SH-SY5Y (cell line): ENCODE measurements at regions not wholly inside any gene's neighbourhood (a gene's known extent, or its start where the extent isn't known, plus 50 kb on each side); places are given as distances from the start of the nearest gene placed in this dataset.

Experiments used
- GATA2 ChIP-seq: IDR thresholded peaks from 2 replicates; pipeline ENCODE4 v1.6.1; 2011; ENCODE audit warnings: mild to moderate bottlenecking, low read depth, low read length
- GATA3 ChIP-seq: IDR thresholded peaks from 2 replicates; pipeline ENCODE4 v1.6.1; 2011; ENCODE audit warnings: low read depth, mild to moderate bottlenecking, low read length, moderate library complexity

- no peak for TF ChIP-seq GATA2
- no peak for TF ChIP-seq GATA3
Observed at GRCh38 chr15:100801256-100801900, 78.3 kb upstream of the ALDH1A3 start.
